Smooth muscle cell (in vitro differentiated cells): ENCODE measurements at regions not wholly inside any gene's neighbourhood (a gene's known extent, or its start where the extent isn't known, plus 50 kb on each side); places are given as distances from the start of the nearest gene placed in this dataset.

ENCODE experiments used
- DNase-seq: peaks from one replicate; lab custom pipeline; 2025; ENCODE audit not compliant: unreplicated experiment; lab: John Stamatoyannopoulos, UW
- H2AFZ ChIP-seq: fragments of 200-600 bp; sonication (generic); 2 replicates; pipeline ENCODE4 v1.6.0; 2016; ENCODE audit warnings: antibody characterized with exemption, low read depth, mild to moderate bottlenecking
- H3F3A ChIP-seq: fragments of 200-600 bp; sonication (generic); 2 replicates; pipeline ENCODE4 v1.6.0; 2017; ENCODE audit warnings: antibody characterized with exemption, low read depth
- H3K27ac ChIP-seq: fragments of 200-600 bp; sonication (generic); 2 replicates; pipeline ENCODE4 v1.5.1; 2016; ENCODE audit warnings: low read depth, mild to moderate bottlenecking
- H3K27me3 ChIP-seq: fragments of 200-600 bp; sonication (generic); 2 replicates; pipeline ENCODE4 v1.6.1; 2016; ENCODE audit warnings: low read depth, mild to moderate bottlenecking
- H3K36me3 ChIP-seq: fragments of 200-600 bp; sonication (generic); 2 replicates; pipeline ENCODE4 v1.5.1; 2016; ENCODE audit warnings: low read depth
- H3K4me1 ChIP-seq: fragments of 200-600 bp; sonication (generic); 2 replicates; pipeline ENCODE4 v1.5.1; 2016; ENCODE audit warnings: low read depth
- H3K4me2 ChIP-seq: fragments of 200-600 bp; sonication (generic); 2 replicates; pipeline ENCODE4 v1.6.0; 2016; ENCODE audit warnings: mild to moderate bottlenecking
- H3K4me3 ChIP-seq: fragments of 200-600 bp; sonication (generic); 2 replicates; pipeline ENCODE4 v1.5.1; 2016; ENCODE audit warnings: mild to moderate bottlenecking
- H3K79me2 ChIP-seq: fragments of 200-600 bp; sonication (generic); 2 replicates; pipeline ENCODE4 v1.6.0; 2016; ENCODE audit warnings: low read depth, mild to moderate bottlenecking
- H3K9ac ChIP-seq: fragments of 200-600 bp; sonication (generic); 2 replicates; pipeline ENCODE4 v1.6.0; 2016; ENCODE audit warnings: low read depth
- H3K9me3 ChIP-seq: fragments of 200-600 bp; sonication (generic); replicated peaks from 2 replicates; pipeline ENCODE4 v1.5.1; 2016; ENCODE audit warnings: low read depth
- H4K20me1 ChIP-seq: fragments of 200-600 bp; sonication (generic); 2 replicates; pipeline ENCODE4 v1.6.0; 2016; ENCODE audit warnings: low read depth
- CTCF ChIP-seq: fragments of 200-600 bp; sonication (generic); IDR thresholded peaks from 2 replicates; pipeline ENCODE4 v1.5.1; 2017; ENCODE audit warnings: borderline replicate concordance, mild to moderate bottlenecking, antibody characterized with exemption; ENCODE audit not compliant: insufficient read depth, poor library complexity, severe bottlenecking
- WGBS: methylation state at CpG from one replicate; pipeline ENCODE4 v1.1.7; 2016; ENCODE audit warnings: low lambda C conversion rate; 5-methylcytosine and 5-hydroxymethylcytosine counted together

GRCh38 chr12:114213055-114213581 is 192.8 kb downstream of the TBX5 start:
- Histone ChIP-seq H3F3A (no peaks in the 10 kb centered on the region), H3K4me2 (no peak overlapping the region), H3K27me3 (peaks cover 71% of the 10 kb centered on the region), H3K27ac (no peak overlapping the region), H3K9ac (no peak overlapping the region), H2AFZ (no peak overlapping the region), H3K4me3 (no peak overlapping the region), H3K79me2 (no peaks in the 10 kb centered on the region), H3K9me3 (no peaks in the 10 kb centered on the region), H4K20me1 (no peaks in the 10 kb centered on the region), H3K36me3 (no peaks in the 10 kb centered on the region), H3K4me1 (no peaks in the 10 kb centered on the region)
- no peak for TF ChIP-seq CTCF
- 48% methylated on average over 2 of the region's 2 CpGs for WGBS
- no peak for DNase-seq

GRCh38 chr12:114209861-114210260 is 196.1 kb downstream of the TBX5 start:
- H3K27ac ChIP-seq = no peak overlapping the region
- WGBS = 93% methylated on average over 3 of the region's 3 CpGs
- no peak for TF ChIP-seq CTCF
- no peaks in the 10 kb centered on the region for H3K36me3 ChIP-seq
- H3K4me2 ChIP-seq = no peak overlapping the region
- no peaks in the 10 kb centered on the region for H3K4me1 ChIP-seq
- H3K9ac ChIP-seq = no peak overlapping the region
- H3K9me3 ChIP-seq = no peaks in the 10 kb centered on the region
- H3K4me3 ChIP-seq = no peak overlapping the region
- H4K20me1 ChIP-seq = no peaks in the 10 kb centered on the region
- peaks cover 39% of the 10 kb centered on the region for H3K27me3 ChIP-seq
- no peaks in the 10 kb centered on the region for H3F3A ChIP-seq
- no peaks in the 10 kb centered on the region for H3K79me2 ChIP-seq
- H2AFZ ChIP-seq = no peak overlapping the region
- no peak for DNase-seq

- no peak overlapping the region for H3K27ac ChIP-seq
- no peak for TF ChIP-seq CTCF
- no peaks in the 10 kb centered on the region for H4K20me1 ChIP-seq
- peaks cover 27% of the 10 kb centered on the region for H3K27me3 ChIP-seq
- H3K79me2 ChIP-seq = no peaks in the 10 kb centered on the region
- H3K4me2 ChIP-seq = no peak overlapping the region
- no peaks in the 10 kb centered on the region for H3K4me1 ChIP-seq
- H2AFZ ChIP-seq = no peak overlapping the region
- no peaks in the 10 kb centered on the region for H3K36me3 ChIP-seq
- no peak overlapping the region for H3K4me3 ChIP-seq
- no peak for DNase-seq
- H3K9ac ChIP-seq = no peak overlapping the region
- H3F3A ChIP-seq = no peaks in the 10 kb centered on the region
- no peaks in the 10 kb centered on the region for H3K9me3 ChIP-seq
Measured at GRCh38 chr12:114206525-114206924, 199.4 kb downstream of the TBX5 start.

GRCh38 chr12:114201794-114202193 is 204.2 kb downstream of the TBX5 start:
- Histone ChIP-seq H2AFZ (no peak overlapping the region), H3K4me1 (no peaks in the 10 kb centered on the region), H3K79me2 (no peaks in the 10 kb centered on the region), H3K27ac (no peak overlapping the region), H3K27me3 (peaks cover 6% of the 10 kb centered on the region), H4K20me1 (no peaks in the 10 kb centered on the region), H3K4me2 (no peak overlapping the region), H3K9ac (no peak overlapping the region), H3K4me3 (no peak overlapping the region), H3K9me3 (no peaks in the 10 kb centered on the region), H3F3A (no peaks in the 10 kb centered on the region), H3K36me3 (no peaks in the 10 kb centered on the region)
- 49% methylated on average over 2 of the region's 2 CpGs for WGBS
- no peak for TF ChIP-seq CTCF
- DNase-seq = no peak
